Hematopoietic multipotent progenitor cell (in vitro differentiated cells): ENCODE measurements at regions not wholly inside any gene's neighbourhood (a gene's known extent, or its start where the extent isn't known, plus 50 kb on each side); places are given as distances from the start of the nearest gene placed in this dataset.
A peak's percentile ranks its signal among the peaks of the same experiment; 100 is the strongest.

Experiments used
- DNase-seq, 3 donors: peaks; one replicate each; pipeline ENCODE4 v3.0.0-alpha.2; 2011 to 2015; ENCODE audit warnings: low read depth in 2 of 3, low spot score in 2 of 3

DNA sequence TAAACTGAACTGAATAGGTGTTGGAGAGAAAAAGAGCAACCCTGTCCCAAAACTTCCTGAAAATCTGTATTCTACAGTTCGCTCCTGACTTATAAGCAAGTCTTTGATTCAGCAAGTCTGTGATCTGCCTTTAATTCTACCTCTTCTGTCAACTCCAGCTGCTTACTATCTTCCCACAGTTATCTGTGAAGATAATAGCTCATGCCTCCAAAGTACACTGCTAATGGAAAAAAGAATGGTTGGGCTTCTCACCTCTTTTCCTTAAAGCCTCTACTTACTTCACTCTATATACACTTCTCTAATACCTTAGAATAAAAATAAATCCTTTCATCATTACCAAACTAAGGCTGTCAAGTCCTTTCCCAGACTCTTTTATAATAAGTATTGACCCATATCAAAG, 391.5 kb upstream of the MIR17HG start:
- DNase-seq, result no peak

DNA sequence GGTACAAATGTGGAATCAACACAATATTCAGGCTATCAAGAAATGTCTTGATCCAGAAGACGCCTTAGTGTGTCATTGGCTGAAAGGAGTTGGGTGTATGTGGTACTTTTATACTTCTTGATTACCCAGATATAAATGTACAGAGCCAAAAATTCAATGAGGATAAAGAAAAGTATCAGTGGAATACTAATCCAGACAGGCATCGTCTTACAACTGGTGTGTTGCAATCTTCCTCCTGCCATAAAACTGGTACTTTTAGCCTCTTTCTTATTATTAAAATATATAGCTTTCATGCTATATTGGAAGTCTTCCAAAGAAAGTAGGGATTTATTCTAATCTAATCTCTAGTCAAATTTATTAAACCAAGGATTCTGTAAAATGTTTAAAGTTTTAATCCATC, 388.6 kb upstream of the MIR17HG start:
- no peak for DNase-seq

DNA sequence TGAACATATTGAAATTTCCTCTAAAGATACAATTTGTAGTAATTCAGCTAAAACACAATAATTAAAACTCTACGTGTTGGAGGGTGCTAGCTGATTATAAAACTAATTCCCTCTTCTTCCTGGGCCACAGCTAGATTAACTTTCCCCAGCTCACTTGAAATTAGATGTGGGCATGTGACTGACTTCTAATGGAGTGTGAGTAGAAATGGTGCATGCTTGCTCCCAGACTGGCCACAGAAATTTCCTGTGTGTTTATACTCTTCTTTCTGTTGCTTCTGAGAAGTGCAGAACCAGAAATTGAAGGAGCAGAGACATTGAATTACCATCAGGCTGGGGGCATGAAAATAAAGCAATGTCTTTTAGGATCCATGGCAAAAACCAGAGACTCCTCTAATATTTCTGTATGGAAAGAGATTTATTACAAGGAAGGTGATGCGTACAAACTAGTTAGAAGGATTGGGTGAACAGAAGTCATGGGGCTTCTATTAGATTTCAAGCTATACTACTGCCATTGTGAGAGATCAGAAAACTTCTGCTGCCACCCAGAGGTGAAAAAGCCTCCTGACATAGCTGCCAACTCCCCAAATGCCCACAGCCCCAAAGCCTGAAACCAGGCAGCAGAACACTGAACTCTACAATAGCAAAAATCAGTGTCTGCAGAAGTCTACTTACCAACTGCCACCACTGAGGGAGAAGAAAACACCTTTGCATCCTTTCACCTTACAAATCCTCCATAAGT, 379.2 kb upstream of the MIR17HG start:
- peak in 2 of 3 donors; percentile 17 to 57 for DNase-seq

DNA sequence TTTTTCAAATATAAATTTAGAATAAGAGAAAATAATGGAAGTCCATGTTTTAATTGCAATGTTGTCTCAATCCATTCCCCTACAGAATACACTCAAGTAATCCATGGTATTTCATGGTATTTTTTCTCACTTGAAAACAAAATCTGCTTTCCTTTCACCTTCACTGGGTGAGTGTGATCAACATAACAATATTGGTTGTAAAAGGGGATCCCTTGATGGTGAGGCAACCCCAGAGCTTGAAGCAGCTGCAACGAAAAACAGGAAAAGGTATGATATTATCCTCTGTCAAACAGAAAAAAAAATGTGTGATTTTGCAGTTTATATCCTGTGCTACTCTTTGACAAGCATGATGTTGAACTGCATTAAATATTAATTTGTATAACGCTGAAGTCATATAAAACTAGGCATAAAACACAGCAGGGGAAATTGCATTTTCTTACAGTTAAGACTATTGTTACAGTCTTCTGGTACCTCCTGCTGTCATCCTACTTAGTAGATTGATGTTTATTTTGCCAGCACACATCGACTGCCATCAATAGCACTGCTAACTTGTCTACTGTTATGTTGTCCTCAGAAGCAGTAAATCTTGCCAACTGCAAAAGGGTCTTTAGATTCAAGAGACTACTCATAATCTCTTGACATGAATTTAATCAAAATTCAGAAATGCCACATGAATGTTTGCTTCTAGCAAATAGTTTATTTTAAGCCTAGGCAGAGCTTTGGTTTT, 373.1 kb upstream of the MIR17HG start:
- DNase-seq, result no peak

DNA sequence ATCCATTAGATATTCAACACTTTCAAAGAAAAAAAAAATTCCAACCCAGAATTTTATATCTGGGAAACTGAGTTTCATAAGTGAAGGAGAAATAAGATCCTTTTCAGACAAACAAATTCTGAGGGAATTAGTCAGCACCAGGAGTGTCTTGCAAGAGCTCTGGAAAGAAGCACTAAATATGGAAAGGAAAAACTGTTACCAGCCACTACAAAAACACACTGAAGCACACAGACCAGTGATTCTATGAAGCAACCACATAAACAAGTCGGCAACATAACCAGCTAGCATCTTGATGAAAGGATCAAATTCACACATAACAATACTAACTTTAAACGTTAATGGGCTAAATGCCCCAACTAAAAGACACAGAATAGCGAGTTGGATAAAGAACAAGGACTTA, 368.4 kb upstream of the MIR17HG start:
- no peak for DNase-seq

DNA sequence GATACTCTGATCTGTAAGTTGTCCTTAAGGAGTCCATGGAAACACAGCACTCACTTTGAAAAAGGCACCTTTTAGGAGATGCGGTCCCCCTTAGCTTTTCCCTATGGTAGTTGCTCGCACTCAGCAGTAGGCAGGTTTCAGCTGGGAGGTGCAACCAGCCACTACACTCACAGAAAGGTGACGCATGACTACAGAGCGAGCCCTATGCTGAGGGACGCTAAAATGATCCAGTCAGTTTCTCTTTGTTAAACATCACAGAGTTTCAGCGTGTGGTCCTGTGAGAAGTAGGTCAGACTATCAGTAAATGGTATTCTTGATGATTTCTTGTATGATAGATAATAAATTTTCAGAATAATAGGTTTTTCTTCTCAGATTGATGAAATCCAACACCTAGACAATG, 362.7 kb upstream of the MIR17HG start:
- no peak for DNase-seq

DNA sequence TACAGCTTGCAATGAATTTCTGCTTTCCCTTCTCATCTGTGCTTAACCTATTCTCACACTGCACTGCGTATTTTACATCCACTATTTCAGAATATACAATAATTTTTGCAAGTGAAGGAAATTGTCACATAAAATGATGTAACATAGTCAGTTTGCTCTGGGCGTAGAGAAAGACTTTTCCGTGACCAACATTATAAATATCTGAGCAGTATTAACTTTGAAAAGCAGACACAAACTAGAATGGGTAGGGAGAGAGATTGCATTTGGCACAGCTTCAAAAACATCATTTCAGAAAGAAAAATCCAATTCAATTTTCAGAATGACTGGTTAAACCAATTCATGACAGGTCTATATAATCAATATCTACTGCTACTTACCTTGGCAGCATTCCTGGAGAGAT, 352.5 kb upstream of the MIR17HG start:
- no peak for DNase-seq

DNA sequence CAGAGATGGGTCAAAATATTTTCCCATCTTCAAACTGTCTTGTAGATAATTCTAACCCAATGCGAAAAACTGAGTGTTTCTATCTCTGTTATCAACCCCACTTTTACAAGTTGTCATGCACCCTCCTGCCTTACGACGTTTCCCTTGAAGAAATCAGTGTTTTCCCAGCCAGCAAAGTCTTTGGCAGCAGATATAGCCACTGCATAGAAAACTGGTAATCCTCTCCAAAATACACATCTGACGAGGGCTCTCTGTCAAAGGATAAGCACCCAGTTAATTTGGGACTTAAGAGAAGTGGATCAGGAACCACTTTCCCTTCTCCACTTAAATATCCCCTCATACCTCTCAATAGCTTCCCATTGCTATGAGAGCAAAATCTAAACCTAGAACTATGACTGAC, 351.9 kb upstream of the MIR17HG start:
- no peak for DNase-seq

DNA sequence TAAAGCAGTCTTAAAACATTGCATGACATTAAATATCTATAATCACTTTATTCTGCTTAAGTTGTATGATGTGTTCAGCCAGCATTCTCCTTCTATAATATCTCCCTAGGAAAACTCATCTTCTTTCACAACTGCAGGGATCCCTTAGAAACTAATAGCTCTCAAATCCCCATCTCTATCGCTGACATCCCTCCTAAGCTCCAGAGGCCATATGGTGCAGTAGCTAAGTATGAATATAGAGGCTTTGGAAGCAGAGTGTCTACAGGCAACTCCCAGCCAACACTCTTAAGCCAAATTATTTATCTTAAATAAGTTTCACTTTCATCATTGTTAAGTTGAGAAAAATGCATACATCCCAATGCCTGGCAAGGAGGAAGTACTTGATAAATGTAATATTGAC, 349.5 kb upstream of the MIR17HG start:
- DNase-seq, result no peak

DNA sequence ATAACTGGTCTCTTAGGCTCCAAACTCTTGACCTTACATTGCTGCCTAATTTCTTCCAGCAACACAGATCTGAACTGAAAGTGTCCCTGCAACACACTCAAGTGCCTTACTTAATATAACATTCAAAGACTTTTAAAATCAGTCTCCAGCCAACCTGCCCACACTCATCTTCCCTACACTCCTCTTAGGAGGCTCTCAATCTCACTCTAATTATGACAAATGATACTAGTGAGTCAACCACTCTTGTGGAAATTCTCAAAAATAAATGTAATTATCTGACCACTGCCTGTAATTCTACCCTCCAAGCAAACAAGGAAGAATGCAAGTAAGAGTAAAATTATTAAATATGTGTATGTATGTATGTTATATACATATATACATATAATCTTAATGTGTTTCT, 348.1 kb upstream of the MIR17HG start:
- DNase-seq, result no peak

DNA sequence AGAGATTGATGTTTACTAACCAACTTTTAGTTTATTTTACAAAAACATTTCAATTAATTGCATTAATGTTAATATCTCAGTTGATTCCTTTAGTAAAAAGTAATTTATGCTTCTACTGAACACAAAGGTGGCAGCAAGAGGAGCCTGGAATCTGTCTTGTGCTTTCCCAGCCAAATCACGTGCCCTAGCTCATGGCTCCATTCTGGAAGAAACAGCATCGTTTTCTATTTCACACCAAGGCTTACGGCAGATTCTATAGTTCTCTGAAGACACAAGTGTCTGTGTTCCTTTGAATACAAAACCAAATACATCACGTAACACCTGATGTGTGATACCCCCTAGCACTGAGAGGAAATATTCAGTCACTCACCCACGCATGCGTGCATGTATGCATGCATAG, 346.1 kb upstream of the MIR17HG start:
- DNase-seq, result no peak

DNA sequence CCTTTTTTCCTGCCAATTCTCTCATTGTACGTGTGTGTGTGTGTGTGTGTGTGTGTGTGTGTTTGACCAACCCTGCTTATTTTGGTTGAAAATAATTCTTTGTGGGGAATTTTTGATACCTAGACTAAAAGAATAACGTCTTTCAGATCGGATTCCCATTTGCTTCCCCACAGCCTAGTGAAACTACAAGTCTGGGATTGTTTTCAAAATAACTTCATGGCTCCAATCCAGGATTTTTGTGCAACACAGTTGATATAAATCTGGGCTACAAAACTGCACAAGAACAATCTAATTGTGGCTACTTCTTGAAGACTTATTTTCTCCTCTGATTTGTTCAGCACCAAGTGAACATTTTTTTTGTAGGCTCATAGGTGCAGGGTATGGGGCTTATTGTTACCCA, 332.8 kb upstream of the MIR17HG start:
- DNase-seq, result no peak

DNA sequence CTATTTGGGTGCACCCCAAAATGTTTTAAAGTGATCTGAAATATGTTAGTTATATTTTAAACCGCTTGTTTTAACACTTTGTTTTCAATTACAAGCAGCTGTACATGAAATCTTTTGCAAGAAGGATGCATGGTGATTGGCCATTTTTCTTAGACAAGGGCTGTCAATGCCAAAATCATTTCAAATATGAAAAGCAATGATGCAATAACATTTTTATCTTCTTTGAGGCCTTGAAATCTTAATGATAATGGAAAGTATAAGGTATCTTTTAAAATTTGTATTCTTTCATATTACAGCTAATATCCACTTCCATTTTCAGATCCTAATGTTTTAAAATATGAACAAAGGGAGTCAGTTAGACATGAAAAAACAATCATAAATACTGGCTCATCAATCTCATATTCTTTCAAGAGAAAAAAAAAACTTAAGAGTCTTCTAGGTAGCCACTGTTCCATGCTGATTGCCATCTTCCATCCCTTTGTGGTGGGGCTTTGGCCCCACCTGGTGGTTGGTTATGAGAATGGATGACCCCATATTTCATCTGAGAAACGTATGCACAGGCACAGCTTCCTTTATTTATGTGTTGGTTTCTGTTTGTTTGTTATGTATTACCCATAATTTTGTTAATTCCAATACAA, 330.3 kb upstream of the MIR17HG start:
- peak in 2 of 3 donors; percentile 61 to 81 for DNase-seq

DNA sequence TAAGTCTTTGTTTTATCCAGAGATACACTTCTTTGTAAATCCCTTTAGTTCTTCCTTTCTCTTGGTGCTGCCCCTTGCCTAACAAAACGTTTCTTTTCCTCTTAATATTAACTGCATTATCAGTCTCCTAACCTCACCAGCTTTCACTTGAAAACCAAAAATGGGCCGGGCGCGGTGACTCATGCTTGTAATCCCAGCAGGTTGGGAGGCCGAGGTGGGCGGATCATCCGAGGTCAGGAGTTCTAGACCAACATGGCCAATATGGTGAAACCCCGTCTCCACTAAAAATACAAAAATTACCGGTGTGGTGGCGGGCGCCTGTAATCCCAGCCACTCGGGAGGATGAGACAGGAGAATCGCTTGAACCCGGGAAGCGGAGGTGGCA, 329.8 kb upstream of the MIR17HG start:
- DNase-seq, result peak in 2 of 3 donors; percentile 37 to 58

DNA sequence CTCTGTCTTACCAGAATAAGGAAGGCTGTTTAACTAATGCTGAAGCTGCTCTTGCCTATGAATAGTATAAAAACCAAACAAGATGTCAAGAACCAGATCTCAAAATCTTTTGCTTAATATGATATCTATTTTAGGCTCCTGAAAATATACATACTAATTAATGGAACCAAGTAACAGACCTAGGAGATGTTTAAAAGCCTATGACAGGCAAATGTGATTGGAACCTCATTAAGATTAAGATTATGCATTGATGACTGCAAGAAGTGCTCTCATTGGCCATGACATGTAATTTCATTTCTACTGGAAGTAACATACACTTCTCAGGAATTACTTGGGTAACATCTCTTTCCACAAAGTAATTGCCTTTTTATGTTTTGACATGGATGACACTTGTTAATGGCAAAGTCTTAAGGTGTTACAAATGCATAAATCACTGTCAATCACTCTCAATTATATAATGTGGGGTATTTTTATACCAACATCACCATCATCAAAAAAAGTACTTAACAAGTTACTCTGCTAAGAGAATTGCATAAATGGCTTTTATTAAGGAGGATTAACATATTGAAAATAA, 326.9 kb upstream of the MIR17HG start:
- DNase-seq, result no peak

DNA sequence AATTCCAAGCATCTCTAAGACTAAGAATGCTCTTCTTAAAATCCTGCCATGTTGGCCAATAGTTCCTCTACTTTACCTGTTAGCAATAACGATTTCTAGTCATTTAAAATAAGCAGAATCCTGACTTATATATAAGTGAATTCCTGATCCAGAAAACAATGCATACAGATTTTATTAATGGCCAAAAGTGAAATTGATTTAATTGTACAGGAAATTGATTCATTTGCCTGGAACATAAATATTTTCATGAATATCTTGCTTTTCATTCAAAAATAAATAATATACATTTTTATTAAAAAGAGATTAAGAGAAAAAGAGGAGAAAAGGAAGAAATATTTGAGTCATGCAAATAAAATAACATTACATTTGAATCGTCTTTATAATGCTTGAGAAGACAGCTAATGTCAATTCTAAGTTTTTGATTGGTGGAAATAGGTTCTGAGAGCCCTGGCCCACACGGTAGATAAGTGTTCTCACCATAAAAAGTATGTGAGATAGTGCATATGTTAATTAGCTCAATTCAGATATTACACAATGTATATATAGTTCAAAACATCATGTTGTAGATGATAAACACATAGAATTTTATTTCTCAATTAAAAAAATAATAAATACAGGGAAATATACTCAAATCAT, 323.2 kb upstream of the MIR17HG start:
- no peak for DNase-seq

DNA sequence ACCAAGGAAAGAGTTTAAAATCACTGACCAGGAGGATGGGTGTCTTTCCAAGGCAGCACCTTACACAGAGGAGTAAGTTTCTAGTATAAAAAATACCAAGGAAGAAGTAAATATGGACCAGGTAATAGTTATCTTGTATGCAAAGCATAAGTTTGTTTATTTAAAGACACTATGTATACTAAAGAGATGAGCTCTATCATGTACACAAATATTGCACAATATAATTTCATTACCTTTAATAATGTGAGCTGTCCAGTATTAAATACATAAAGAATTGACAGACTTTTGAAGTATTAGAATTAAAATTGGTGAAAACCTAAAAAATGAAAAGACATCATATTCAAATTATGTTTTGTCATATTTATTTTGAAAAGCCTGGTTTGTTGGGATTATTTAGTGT, 322.0 kb upstream of the MIR17HG start:
- DNase-seq, result no peak

DNA sequence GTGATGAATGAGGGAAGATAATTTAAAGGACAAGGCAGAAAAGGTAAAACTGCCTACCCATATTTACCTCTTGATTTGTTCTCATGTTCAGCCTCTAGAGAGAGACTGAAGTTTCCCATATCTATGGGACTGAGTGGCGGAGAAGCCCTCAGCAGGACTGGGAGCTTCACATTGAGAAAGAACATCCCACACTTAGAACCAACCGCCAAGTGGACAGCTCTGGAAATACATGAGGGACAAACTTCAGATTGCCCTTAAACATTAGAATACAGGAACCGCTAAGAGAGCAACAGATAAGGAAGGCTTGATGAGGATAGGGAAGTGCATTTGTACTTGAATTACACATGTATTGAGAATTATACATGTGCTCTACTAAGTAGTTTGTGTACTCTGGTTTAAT, 316.0 kb upstream of the MIR17HG start:
- DNase-seq, result no peak

DNA sequence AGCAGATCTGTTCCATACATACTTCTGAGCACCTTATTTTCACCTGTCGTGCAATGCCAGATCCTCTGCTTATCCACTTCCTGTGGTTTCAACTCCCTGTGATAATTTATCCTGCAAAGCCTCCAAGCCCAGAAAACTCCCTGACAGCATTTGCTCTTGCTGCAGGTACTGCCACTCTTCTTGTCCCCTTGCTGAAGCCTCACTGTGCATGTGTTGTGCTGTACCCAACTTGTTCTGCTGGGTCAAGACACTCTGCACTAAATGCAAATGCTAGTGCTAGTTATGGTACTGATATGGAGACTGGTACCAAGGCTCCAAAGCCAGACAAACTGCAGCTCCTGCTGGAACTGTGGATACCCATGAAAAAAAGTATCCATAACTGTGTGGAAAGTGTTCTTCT, 315.4 kb upstream of the MIR17HG start:
- no peak for DNase-seq

DNA sequence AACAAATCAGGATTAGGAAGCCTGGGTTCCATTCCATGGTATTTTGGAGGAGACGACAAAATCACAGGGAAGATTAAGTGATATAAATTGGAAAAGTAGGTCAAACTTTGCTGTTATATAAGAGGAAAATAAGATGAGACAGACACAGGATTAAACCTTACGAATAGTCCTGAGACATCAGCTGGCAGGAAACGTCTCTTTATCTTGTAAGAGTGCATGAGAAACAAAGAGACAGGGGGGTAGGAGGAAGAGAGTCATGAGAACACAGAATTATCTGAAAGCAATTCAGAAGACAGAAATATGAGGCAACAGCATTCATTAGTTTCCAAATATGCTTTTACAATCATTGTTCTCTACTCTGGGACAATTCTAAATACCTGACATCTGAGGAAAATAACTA, 310.6 kb upstream of the MIR17HG start:
- no peak for DNase-seq

DNA sequence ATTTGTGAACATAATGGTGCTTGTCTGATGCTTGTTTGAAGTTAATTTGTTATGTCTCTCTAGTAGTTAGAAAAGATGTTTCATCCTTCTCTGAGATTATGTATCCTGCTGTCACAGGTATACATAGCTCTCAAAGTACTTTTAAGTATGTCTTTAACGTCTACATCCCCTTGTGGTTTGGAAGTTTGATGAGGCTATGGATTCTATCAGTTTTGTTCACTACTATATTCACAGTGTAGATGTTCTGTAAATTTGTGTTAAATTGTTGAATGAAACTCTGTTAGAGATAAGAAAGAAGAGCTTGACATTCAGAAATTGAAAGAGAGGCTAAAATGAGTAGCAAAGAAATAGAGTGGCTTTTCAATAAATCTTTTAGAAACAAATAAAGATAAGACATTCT, 304.6 kb upstream of the MIR17HG start:
- no peak for DNase-seq
